Hepatocyte (in vitro differentiated cells): ENCODE measurements at regions not wholly inside any gene's neighbourhood (a gene's known extent, or its start where the extent isn't known, plus 50 kb on each side); places are given as distances from the start of the nearest gene placed in this dataset.

ENCODE experiments used
- DNase-seq: peaks from one replicate; pipeline ENCODE4 v3.0.0-alpha.2; 2016; ENCODE audit warnings: low spot score
- H2AFZ ChIP-seq: fragments of 200-600 bp; sonication (generic); 2 replicates; pipeline ENCODE4 v1.6.0; 2016; ENCODE audit warnings: antibody characterized with exemption, mild to moderate bottlenecking
- H3K27ac ChIP-seq: fragments of 200-600 bp; sonication (generic); 2 replicates; pipeline ENCODE4 v1.5.1; 2016; ENCODE audit warnings: mild to moderate bottlenecking
- H3K27me3 ChIP-seq: fragments of 200-600 bp; sonication (generic); 2 replicates; pipeline ENCODE4 v1.6.1; 2016
- H3K36me3 ChIP-seq: fragments of 200-600 bp; sonication (generic); replicated peaks from 2 replicates; pipeline ENCODE4 v1.5.1; 2016; ENCODE audit warnings: low read depth; ENCODE audit not compliant: insufficient read depth
- H3K4me1 ChIP-seq: fragments of 200-600 bp; sonication (generic); 2 replicates; pipeline ENCODE4 v1.5.1; 2016; ENCODE audit warnings: mild to moderate bottlenecking, moderate library complexity; ENCODE audit not compliant: insufficient read depth
- H3K4me2 ChIP-seq: fragments of 200-600 bp; sonication (generic); 2 replicates; pipeline ENCODE4 v1.6.0; 2016
- H3K4me3 ChIP-seq: fragments of 200-600 bp; sonication (generic); 2 replicates; pipeline ENCODE4 v1.5.1; 2016; ENCODE audit warnings: mild to moderate bottlenecking
- H3K79me2 ChIP-seq: fragments of 200-600 bp; sonication (generic); 2 replicates; pipeline ENCODE4 v1.6.0; 2017; ENCODE audit warnings: mild to moderate bottlenecking
- H3K9me2 ChIP-seq: fragments of 200-600 bp; sonication (generic); replicated peaks from 2 replicates; pipeline ENCODE4 v1.6.0; 2017; ENCODE audit warnings: mild to moderate bottlenecking; ENCODE audit not compliant: insufficient read depth
- H3K9me3 ChIP-seq: fragments of 200-600 bp; sonication (generic); 2 replicates; pipeline ENCODE4 v1.5.1; 2016; ENCODE audit warnings: low read depth, mild to moderate bottlenecking
- H4K20me1 ChIP-seq: fragments of 200-600 bp; sonication (generic); 2 replicates; pipeline ENCODE4 v1.6.0; 2016; ENCODE audit warnings: mild to moderate bottlenecking; ENCODE audit not compliant: insufficient read depth, poor library complexity, severe bottlenecking
- EZH2 ChIP-seq: fragments of 200-600 bp; sonication (generic); IDR thresholded peaks from 2 replicates; pipeline ENCODE4 v1.6.1; 2016; ENCODE audit warnings: antibody characterized with exemption, mild to moderate bottlenecking, borderline replicate concordance
- EZH2phosphoT487 ChIP-seq: fragments of 200-600 bp; sonication (generic); IDR thresholded peaks from one replicate; pipeline ENCODE4 v1.6.1; 2018; ENCODE audit warnings: antibody characterized with exemption, mild to moderate bottlenecking, low read depth, moderate library complexity; ENCODE audit not compliant: unreplicated experiment, severe bottlenecking
- WGBS: methylation state at CpG from one replicate; pipeline ENCODE4 v1.1.6; 2016; ENCODE audit warnings: low lambda C conversion rate; ENCODE audit errors: missing lambda C conversion rate; 5-methylcytosine and 5-hydroxymethylcytosine counted together
- TF ChIP-seq, protein P1 (sequence below): fragments of 200-600 bp; sonication (generic); IDR thresholded peaks from 2 replicates; pipeline ENCODE4 v1.5.1; 2016; ENCODE audit warnings: antibody characterized with exemption, mild to moderate bottlenecking; ENCODE audit not compliant: poor library complexity

- TF ChIP-seq EZH2 = no peak
- no peak for TF ChIP-seq EZH2phosphoT487
- TF ChIP-seq, protein P1, sequence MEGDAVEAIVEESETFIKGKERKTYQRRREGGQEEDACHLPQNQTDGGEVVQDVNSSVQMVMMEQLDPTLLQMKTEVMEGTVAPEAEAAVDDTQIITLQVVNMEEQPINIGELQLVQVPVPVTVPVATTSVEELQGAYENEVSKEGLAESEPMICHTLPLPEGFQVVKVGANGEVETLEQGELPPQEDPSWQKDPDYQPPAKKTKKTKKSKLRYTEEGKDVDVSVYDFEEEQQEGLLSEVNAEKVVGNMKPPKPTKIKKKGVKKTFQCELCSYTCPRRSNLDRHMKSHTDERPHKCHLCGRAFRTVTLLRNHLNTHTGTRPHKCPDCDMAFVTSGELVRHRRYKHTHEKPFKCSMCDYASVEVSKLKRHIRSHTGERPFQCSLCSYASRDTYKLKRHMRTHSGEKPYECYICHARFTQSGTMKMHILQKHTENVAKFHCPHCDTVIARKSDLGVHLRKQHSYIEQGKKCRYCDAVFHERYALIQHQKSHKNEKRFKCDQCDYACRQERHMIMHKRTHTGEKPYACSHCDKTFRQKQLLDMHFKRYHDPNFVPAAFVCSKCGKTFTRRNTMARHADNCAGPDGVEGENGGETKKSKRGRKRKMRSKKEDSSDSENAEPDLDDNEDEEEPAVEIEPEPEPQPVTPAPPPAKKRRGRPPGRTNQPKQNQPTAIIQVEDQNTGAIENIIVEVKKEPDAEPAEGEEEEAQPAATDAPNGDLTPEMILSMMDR = no peak
- Histone ChIP-seq H3K27ac (no peak overlapping the region), H3K27me3 (no peaks in the 10 kb centered on the region), H3K4me1 (no peaks in the 10 kb centered on the region), H2AFZ (no peak overlapping the region), H3K9me3 (no peaks in the 10 kb centered on the region), H3K9me2 (no peaks in the 10 kb centered on the region), H3K4me3 (no peak overlapping the region), H3K79me2 (no peaks in the 10 kb centered on the region), H3K4me2 (no peak overlapping the region), H4K20me1 (no peaks in the 10 kb centered on the region), H3K36me3 (no peaks in the 10 kb centered on the region)
- WGBS = 89% methylated on average over 4 of the region's 4 CpGs
- no peak for DNase-seq
Measured at GRCh38 chr12:75894965-75895754, 136.4 kb downstream of the PHLDA1 start.

GRCh38 chr12:75893765-75894164 lies 137.8 kb downstream of the PHLDA1 start:
- Histone ChIP-seq H2AFZ (no peak overlapping the region), H3K27me3 (no peaks in the 10 kb centered on the region)

DNA sequence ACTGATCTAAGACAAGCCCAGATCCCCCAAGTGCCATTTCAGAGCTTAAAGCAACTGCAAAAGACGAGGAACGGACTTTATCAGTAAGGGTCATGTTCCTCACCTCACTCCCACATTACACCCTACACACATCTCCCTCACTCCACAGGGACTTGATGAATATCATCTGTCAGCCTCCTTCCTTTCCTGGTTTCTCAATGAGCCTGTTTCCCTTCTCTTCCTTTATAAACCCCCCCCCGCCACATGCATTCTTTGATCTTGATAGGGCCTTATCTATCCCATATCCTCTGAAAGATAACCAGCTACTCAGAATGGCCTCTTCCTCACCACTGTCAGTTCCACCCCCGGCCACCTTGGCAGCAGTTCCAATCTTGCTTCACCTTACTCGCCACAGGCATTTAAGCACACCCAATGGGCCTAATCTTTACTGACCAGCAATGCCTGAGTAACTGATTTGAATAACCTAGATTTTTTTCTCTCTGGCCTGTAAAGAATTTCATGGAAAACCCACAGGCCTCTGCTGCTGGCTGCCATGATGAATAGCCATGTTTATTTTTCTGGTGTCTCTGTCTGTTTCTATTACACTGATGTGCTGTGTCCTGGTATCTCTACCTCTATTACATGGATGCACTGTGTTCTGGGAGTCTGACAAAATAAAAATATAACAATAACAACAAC lies 138.7 kb downstream of the PHLDA1 start:
- H3K27me3 ChIP-seq = no peaks in the 10 kb centered on the region
- no peak overlapping the region for H3K4me2 ChIP-seq
- H3K9me2 ChIP-seq = no peaks in the 10 kb centered on the region
- no peak overlapping the region for H3K4me3 ChIP-seq
- H3K9me3 ChIP-seq = no peaks in the 10 kb centered on the region
- no peaks in the 10 kb centered on the region for H3K4me1 ChIP-seq
- TF ChIP-seq EZH2 (no peak), EZH2phosphoT487 (no peak)
- TF ChIP-seq, protein P1 = no peak
- no peaks in the 10 kb centered on the region for H3K36me3 ChIP-seq
- H2AFZ ChIP-seq = no peak overlapping the region
- no peaks in the 10 kb centered on the region for H4K20me1 ChIP-seq
- H3K27ac ChIP-seq = no peak overlapping the region
- DNase-seq = no peak
- 52% methylated on average over 5 of the region's 5 CpGs for WGBS
- no peaks in the 10 kb centered on the region for H3K79me2 ChIP-seq

More at GRCh38 chr12:75893765-75894164, 137.8 kb downstream of the PHLDA1 start:
- H3K79me2 ChIP-seq = no peaks in the 10 kb centered on the region
- no peaks in the 10 kb centered on the region for H4K20me1 ChIP-seq
- no peak overlapping the region for H3K27ac ChIP-seq
- no peaks in the 10 kb centered on the region for H3K36me3 ChIP-seq
- H3K4me1 ChIP-seq = no peaks in the 10 kb centered on the region
- no peaks in the 10 kb centered on the region for H3K9me2 ChIP-seq
- no peak overlapping the region for H3K4me2 ChIP-seq
- TF ChIP-seq EZH2 (no peak), EZH2phosphoT487 (no peak)
- TF ChIP-seq, protein P1 = no peak
- WGBS = 80% methylated on average over 3 of the region's 3 CpGs
- no peaks in the 10 kb centered on the region for H3K9me3 ChIP-seq
- DNase-seq = no peak
- no peak overlapping the region for H3K4me3 ChIP-seq
